ENCODE measurements at regions not wholly inside any gene's neighbourhood (a gene's known extent, or its start where the extent isn't known, plus 50 kb on each side); places are given as distances from the start of the nearest gene placed in this dataset.

- TF ChIP-seq CTCF (conservative IDR thresholded peaks at IDR 0.05; ENCODE audit: low read depth, low read length) = no peak
- TF ChIP-seq EZH2 (IDR thresholded peaks at IDR 0.05; ENCODE audit: borderline replicate concordance, low read depth, low read length, poor library complexity, severe bottlenecking) = no peak
These were observed 95.4 kb upstream of the DAB2 start for GRCh38 chr5:39520232-39520572.

Measured in A673 (cell line).